HepG2 (cell line): ENCODE measurements at regions not wholly inside any gene's neighbourhood (a gene's known extent, or its start where the extent isn't known, plus 50 kb on each side); places are given as distances from the start of the nearest gene placed in this dataset.

Experiments used
- ATAC-seq: fragments of 200-7000 bp; cut with Tn5 transposase; 3 replicates; pipeline ENCODE4 v1.9.1; 2020; ENCODE audit warnings: mild to moderate bottlenecking, moderate library complexity
- BruUV-seq: library from RNA; stranded (reverse); fragments of 400-500 nt; replicated peaks from 2 replicates; lab custom pipeline; 2021; lab: Mats Ljungman, UMichigan
- CTCF ChIA-PET: fragments of 300-600 bp; formaldehyde crosslinking; extraction: SDS; loops from one replicate; lab custom pipeline; 2021; ENCODE audit warnings: low total read pairs, inconsistent platforms, low intra/inter-chr PET ratio; lab: Yijun Ruan, JAX
- POLR2A ChIA-PET: fragments of 350-600 bp; sonication (Branson Sonifier 250); formaldehyde crosslinking; loops from one replicate; lab custom pipeline; 2020; ENCODE audit warnings: antibody characterized with exemption, inconsistent platforms; lab: Yijun Ruan, JAX
- DNase-seq: peaks from one replicate; pipeline ENCODE4 v3.0.0-alpha.2; 2015; ENCODE audit warnings: low spot score
- FAIRE-seq: peaks from 3 replicates; lab custom pipeline; 2011; peaks lifted over from hg19 to GRCh38; lab: Jason Lieb, UNC
- H2AFZ ChIP-seq: one replicate; pipeline ENCODE4 v1.6.1; 2011; ENCODE audit warnings: low read length, inconsistent platforms
- H3K27ac ChIP-seq: fragments of 300-600 bp; 3 replicates; pipeline ENCODE4 v1.8.0; 2011; ENCODE audit warnings: mixed run types, mild to moderate bottlenecking, mixed read lengths, low read length, inconsistent platforms; ENCODE audit not compliant: insufficient read depth; ENCODE audit errors: extremely low read length
- H3K27me3 ChIP-seq, 2 experiments: fragments of 200-600 bp in 1 of 2; 2 replicates in 1 of 2; 3 replicates in 1 of 2; pipeline versions ENCODE4 v1.6.0 to v1.8.0; 2011; ENCODE audit warnings: low read length in 2 of 2, mild to moderate bottlenecking in 2 of 2, moderate library complexity in 2 of 2, inconsistent platforms in 1 of 2; ENCODE audit not compliant: insufficient read depth in 2 of 2, control insufficient read depth in 1 of 2
- H3K36me3 ChIP-seq, 2 experiments: fragments of 200-600 bp in 1 of 2; replicated peaks in 1 of 2; 2 replicates in 1 of 2; 3 replicates in 1 of 2; pipeline versions ENCODE4 v1.5.1 to v1.8.0; 2011; ENCODE audit warnings: low read length in 2 of 2, inconsistent platforms in 1 of 2; ENCODE audit not compliant: insufficient read depth in 2 of 2, control insufficient read depth in 1 of 2
- H3K4me1 ChIP-seq: 2 replicates; pipeline ENCODE4 v1.5.1; 2012; ENCODE audit warnings: low read length, inconsistent platforms; ENCODE audit not compliant: insufficient read depth
- H3K4me2 ChIP-seq: 2 replicates; pipeline ENCODE4 v1.6.0; 2011; ENCODE audit warnings: low read depth, low read length, inconsistent platforms
- H3K4me3 ChIP-seq, 3 experiments: fragments of 200-600 bp in 1 of 3; sonication (generic), shearing (Covaris generic) in 1 of 3; replicated peaks in 1 of 3; 2 replicates each; pipeline ENCODE4 v1.5.1; 2011 to 2016; ENCODE audit warnings: low read length in 3 of 3, inconsistent platforms in 2 of 3, low read depth in 2 of 3, mild to moderate bottlenecking in 2 of 3, control low read depth in 1 of 3, mixed read lengths in 1 of 3; ENCODE audit not compliant: insufficient read depth in 1 of 3
- H3K79me2 ChIP-seq: one replicate; pipeline ENCODE4 v1.6.1; 2011; ENCODE audit warnings: low read length, inconsistent platforms; ENCODE audit not compliant: insufficient read depth
- H3K9ac ChIP-seq: 2 replicates; pipeline ENCODE4 v1.6.0; 2011; ENCODE audit warnings: mild to moderate bottlenecking, low read depth, low read length, inconsistent platforms; ENCODE audit not compliant: insufficient read depth
- H3K9me3 ChIP-seq: 2 replicates; pipeline ENCODE4 v1.5.1; 2012; ENCODE audit warnings: mild to moderate bottlenecking, low read length
- H4K20me1 ChIP-seq: 2 replicates; pipeline ENCODE4 v1.6.0; 2011; ENCODE audit warnings: inconsistent platforms, mild to moderate bottlenecking, low read length, moderate library complexity; ENCODE audit not compliant: insufficient read depth
- CHD4 ChIP-seq: fragments of 200-600 bp; sonication (generic); IDR thresholded peaks from 2 replicates; pipeline ENCODE4 v1.7.0; 2017; ENCODE audit warnings: mild to moderate bottlenecking, low read length, borderline replicate concordance
- EP300 ChIP-seq, 3 experiments: sonication (generic) in 1 of 3; formaldehyde crosslinking in 1 of 3; IDR thresholded peaks; 2 replicates each; pipeline versions ENCODE4 v1.5.1 to v1.6.1; 2011 to 2020; ENCODE audit warnings: low read depth in 2 of 3, low read length in 2 of 3, borderline replicate concordance in 1 of 3, improper control_type of control experiment in 1 of 3, mild to moderate bottlenecking in 1 of 3, missing genetic modification reagents in 1 of 3, moderate library complexity in 1 of 3
- MAFG ChIP-seq: sonication (generic); formaldehyde crosslinking; IDR thresholded peaks from 2 replicates; pipeline ENCODE4 v1.5.1; 2020; ENCODE audit warnings: mild to moderate bottlenecking, missing genetic modification reagents
- MTF1 ChIP-seq: sonication (generic); formaldehyde crosslinking; IDR thresholded peaks from 2 replicates; pipeline ENCODE4 v1.5.0; 2020; ENCODE audit warnings: missing genetic modification reagents
- SMAD3 ChIP-seq: sonication (generic); formaldehyde crosslinking; IDR thresholded peaks from 2 replicates; pipeline ENCODE4 v1.4.0; 2020; ENCODE audit warnings: missing genetic modification reagents
- ZKSCAN1 ChIP-seq: fragments of 150-350 bp; IDR thresholded peaks from 2 replicates; pipeline ENCODE4 v1.6.1; 2014; ENCODE audit warnings: low read length
- ZNF101 ChIP-seq: sonication (generic); formaldehyde crosslinking; IDR thresholded peaks from 2 replicates; pipeline ENCODE4 v1.4.0; 2020; ENCODE audit warnings: mild to moderate bottlenecking, low read depth, missing genetic modification reagents, borderline replicate concordance
- ZNF382 ChIP-seq: sonication (generic); formaldehyde crosslinking; IDR thresholded peaks from 2 replicates; pipeline ENCODE4 v1.5.0; 2020; ENCODE audit warnings: missing genetic modification reagents, mild to moderate bottlenecking, borderline replicate concordance
- ZNF572 ChIP-seq: sonication (generic); formaldehyde crosslinking; IDR thresholded peaks from 2 replicates; pipeline ENCODE4 v1.5.1; 2020; ENCODE audit warnings: mild to moderate bottlenecking, missing genetic modification reagents
- ZNF605 ChIP-seq: sonication (generic); formaldehyde crosslinking; IDR thresholded peaks from 2 replicates; pipeline ENCODE4 v1.8.0; 2022; ENCODE audit warnings: mild to moderate bottlenecking, missing genetic modification reagents
- WGBS: methylation state at CpG from one replicate; pipeline ENCODE4 v1.1.6; 2017; ENCODE audit warnings: low lambda C conversion rate; 5-methylcytosine and 5-hydroxymethylcytosine counted together
- in situ Hi-C: cut with HindIII; loops from 2 replicates; pipeline ENCODE4 v1.10.0; 2017; ENCODE audit warnings: low pct_unique_long_range_greater_than_20kb; ENCODE audit not compliant: extremely low pct_ligation_motif_present
- intact Hi-C: fragments of 100-400 bp; cut with micrococcal nuclease; formaldehyde crosslinking; loops from one replicate; pipeline ENCODE4 v1.10.0; 2022; ENCODE audit not compliant: unreplicated experiment
- TF ChIP-seq, protein P1 (sequence below): sonication (generic); formaldehyde crosslinking; conservative IDR thresholded peaks from 2 replicates; pipeline ENCODE4 v1.4.0; 2020; ENCODE audit warnings: mild to moderate bottlenecking, missing genetic modification reagents, moderate library complexity
- TF ChIP-seq, protein P2 (sequence below): sonication (generic); formaldehyde crosslinking; IDR thresholded peaks from 2 replicates; pipeline ENCODE4 v1.9.0; 2022; ENCODE audit warnings: missing genetic modification reagents, mild to moderate bottlenecking, borderline replicate concordance
- TF ChIP-seq, protein P3 (sequence below): sonication (generic); formaldehyde crosslinking; IDR thresholded peaks from 2 replicates; pipeline ENCODE4 v1.5.1; 2020; ENCODE audit warnings: mild to moderate bottlenecking, missing genetic modification reagents, moderate library complexity

DNA sequence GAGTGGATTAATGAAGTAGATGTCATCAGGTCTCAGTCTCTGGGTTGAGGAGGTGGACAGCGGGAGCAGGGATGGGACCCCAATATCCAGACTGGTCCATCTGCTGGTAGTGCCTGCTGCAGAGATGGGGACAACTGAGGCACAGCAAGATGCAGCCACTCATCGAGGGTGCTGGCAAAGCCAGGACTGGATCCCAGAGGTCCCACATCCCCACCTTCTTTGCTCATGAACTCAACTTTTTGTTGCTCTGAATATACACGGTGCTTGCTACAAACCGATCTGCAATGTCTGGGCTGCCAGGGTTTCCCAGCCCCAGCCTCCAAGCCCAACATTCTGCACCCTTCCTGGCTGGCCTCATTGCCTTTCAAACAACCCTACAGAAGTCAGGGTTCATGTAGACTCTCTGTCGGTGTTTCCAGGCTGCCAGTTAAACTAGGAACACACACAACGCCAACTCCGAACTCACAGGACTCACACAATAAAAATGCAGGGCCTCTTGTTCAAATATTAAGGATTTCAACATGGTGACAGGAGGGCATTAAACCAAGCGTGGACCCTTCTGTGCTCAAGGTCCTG, 168.2 kb downstream of the MN1 start:
- ChIA-PET CTCF (no interaction called here), POLR2A (interaction anchor here (1.1 kb wide), 1 partner anchor 38 kb away, joined by 4 read pairs; no protein-coding TSS in a partner anchor)
- WGBS = 20% methylated on average over 7 of the region's 8 CpGs
- Histone ChIP-seq H3K27me3 (0 out of 5 replicates have a peak, but pooled peaks cover 0 to 4% of the 10 kb centered on the region in 2 experiments), H3K36me3 (no peaks in the 10 kb centered on the region), H3K9ac (no peak overlapping the region), H2AFZ (no peak overlapping the region), H4K20me1 (no peaks in the 10 kb centered on the region), H3K4me2 (peak overlapping the region; percentile 55), H3K4me3 (peak overlapping the region in 1 of 3 experiments; percentile 23; a peak in 2 of 6 replicates), H3K79me2 (no peaks in the 10 kb centered on the region), H3K9me3 (no peaks in the 10 kb centered on the region), H3K27ac (no peak overlapping the region), H3K4me1 (peaks cover 23% of the 10 kb centered on the region)
- in situ Hi-C loops = no loop called here
- DNase-seq (peak; percentile 48), FAIRE-seq (peak; percentile 34), ATAC-seq (peak; percentile 69)
- BruUV-seq = no TSS peak
- intact Hi-C loops = loop anchor here (5.0 kb wide), 1 partner anchor 169 kb away; the partner anchor contains the start of gene MN1
- TF ChIP-seq MAFG = 0 out of 2 replicates have a peak, but pooled peaks have one; percentile 23
- TF ChIP-seq ZNF605 = 0 out of 2 replicates have a peak, but pooled peaks have one; percentile 1
- TF ChIP-seq SMAD3 (CRISPR knock-in tag) = no peak
- TF ChIP-seq ZNF572 = 0 out of 2 replicates have a peak, but pooled peaks have one; percentile 19
- TF ChIP-seq, protein P1, sequence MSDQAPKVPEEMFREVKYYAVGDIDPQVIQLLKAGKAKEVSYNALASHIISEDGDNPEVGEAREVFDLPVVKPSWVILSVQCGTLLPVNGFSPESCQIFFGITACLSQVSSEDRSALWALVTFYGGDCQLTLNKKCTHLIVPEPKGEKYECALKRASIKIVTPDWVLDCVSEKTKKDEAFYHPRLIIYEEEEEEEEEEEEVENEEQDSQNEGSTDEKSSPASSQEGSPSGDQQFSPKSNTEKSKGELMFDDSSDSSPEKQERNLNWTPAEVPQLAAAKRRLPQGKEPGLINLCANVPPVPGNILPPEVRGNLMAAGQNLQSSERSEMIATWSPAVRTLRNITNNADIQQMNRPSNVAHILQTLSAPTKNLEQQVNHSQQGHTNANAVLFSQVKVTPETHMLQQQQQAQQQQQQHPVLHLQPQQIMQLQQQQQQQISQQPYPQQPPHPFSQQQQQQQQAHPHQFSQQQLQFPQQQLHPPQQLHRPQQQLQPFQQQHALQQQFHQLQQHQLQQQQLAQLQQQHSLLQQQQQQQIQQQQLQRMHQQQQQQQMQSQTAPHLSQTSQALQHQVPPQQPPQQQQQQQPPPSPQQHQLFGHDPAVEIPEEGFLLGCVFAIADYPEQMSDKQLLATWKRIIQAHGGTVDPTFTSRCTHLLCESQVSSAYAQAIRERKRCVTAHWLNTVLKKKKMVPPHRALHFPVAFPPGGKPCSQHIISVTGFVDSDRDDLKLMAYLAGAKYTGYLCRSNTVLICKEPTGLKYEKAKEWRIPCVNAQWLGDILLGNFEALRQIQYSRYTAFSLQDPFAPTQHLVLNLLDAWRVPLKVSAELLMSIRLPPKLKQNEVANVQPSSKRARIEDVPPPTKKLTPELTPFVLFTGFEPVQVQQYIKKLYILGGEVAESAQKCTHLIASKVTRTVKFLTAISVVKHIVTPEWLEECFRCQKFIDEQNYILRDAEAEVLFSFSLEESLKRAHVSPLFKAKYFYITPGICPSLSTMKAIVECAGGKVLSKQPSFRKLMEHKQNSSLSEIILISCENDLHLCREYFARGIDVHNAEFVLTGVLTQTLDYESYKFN (CRISPR knock-in tag) = peak; percentile 36; the same call in 1 of the 2 replicates
- TF ChIP-seq, protein P2, sequence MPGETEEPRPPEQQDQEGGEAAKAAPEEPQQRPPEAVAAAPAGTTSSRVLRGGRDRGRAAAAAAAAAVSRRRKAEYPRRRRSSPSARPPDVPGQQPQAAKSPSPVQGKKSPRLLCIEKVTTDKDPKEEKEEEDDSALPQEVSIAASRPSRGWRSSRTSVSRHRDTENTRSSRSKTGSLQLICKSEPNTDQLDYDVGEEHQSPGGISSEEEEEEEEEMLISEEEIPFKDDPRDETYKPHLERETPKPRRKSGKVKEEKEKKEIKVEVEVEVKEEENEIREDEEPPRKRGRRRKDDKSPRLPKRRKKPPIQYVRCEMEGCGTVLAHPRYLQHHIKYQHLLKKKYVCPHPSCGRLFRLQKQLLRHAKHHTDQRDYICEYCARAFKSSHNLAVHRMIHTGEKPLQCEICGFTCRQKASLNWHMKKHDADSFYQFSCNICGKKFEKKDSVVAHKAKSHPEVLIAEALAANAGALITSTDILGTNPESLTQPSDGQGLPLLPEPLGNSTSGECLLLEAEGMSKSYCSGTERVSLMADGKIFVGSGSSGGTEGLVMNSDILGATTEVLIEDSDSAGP = peak; percentile 30; the same call in 1 of the 2 replicates
- 0 out of 2 replicates have a peak, but pooled peaks have one; percentile 6 for TF ChIP-seq CHD4
- TF ChIP-seq EP300 (IDR thresholded peaks at IDR 0.05; ENCODE audit: low read depth in 2 of 2, low read length in 2 of 2) = peak in 1 of 2 experiments; percentile 18; a peak in 1 of 4 replicates
- TF ChIP-seq EP300 (CRISPR knock-in tag; IDR thresholded peaks at IDR 0.05; ENCODE audit: borderline replicate concordance) = no peak
- TF ChIP-seq, protein P3, sequence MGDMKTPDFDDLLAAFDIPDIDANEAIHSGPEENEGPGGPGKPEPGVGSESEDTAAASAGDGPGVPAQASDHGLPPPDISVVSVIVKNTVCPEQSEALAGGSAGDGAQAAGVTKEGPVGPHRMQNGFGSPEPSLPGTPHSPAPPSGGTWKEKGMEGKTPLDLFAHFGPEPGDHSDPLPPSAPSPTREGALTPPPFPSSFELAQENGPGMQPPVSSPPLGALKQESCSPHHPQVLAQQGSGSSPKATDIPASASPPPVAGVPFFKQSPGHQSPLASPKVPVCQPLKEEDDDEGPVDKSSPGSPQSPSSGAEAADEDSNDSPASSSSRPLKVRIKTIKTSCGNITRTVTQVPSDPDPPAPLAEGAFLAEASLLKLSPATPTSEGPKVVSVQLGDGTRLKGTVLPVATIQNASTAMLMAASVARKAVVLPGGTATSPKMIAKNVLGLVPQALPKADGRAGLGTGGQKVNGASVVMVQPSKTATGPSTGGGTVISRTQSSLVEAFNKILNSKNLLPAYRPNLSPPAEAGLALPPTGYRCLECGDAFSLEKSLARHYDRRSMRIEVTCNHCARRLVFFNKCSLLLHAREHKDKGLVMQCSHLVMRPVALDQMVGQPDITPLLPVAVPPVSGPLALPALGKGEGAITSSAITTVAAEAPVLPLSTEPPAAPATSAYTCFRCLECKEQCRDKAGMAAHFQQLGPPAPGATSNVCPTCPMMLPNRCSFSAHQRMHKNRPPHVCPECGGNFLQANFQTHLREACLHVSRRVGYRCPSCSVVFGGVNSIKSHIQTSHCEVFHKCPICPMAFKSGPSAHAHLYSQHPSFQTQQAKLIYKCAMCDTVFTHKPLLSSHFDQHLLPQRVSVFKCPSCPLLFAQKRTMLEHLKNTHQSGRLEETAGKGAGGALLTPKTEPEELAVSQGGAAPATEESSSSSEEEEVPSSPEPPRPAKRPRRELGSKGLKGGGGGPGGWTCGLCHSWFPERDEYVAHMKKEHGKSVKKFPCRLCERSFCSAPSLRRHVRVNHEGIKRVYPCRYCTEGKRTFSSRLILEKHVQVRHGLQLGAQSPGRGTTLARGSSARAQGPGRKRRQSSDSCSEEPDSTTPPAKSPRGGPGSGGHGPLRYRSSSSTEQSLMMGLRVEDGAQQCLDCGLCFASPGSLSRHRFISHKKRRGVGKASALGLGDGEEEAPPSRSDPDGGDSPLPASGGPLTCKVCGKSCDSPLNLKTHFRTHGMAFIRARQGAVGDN = 0 out of 2 replicates have a peak, but pooled peaks have one; percentile 3
- TF ChIP-seq MTF1 (CRISPR knock-in tag) = no peak
- TF ChIP-seq ZKSCAN1 = no peak
- no peak for TF ChIP-seq ZNF382 (CRISPR knock-in tag)
- TF ChIP-seq ZNF101 (CRISPR knock-in tag) = no peak
